ENCODE measurements at regions not wholly inside any gene's neighbourhood (a gene's known extent, or its start where the extent isn't known, plus 50 kb on each side); places are given as distances from the start of the nearest gene placed in this dataset.

- no peak for DNase-seq
These were observed 66.0 kb upstream of the TENM3 start for GRCh38 chr4:182177166-182177565.

- DNase-seq = peak; percentile 21
These were observed 64.1 kb upstream of the TENM3 start for GRCh38 chr4:182179105-182179504.

GRCh38 chr4:182179751-182180150 lies 63.5 kb upstream of the TENM3 start:
- no peak for DNase-seq

GRCh38 chr4:182185491-182185890 lies 57.7 kb upstream of the TENM3 start:
- DNase-seq = no peak

- DNase-seq = no peak
These were observed 55.5 kb upstream of the TENM3 start for GRCh38 chr4:182187674-182188073.

- DNase-seq = peak; percentile 65
These were observed 54.6 kb upstream of the TENM3 start for GRCh38 chr4:182188622-182189021.

GRCh38 chr4:182189103-182189878 lies 53.9 kb upstream of the TENM3 start:
- DNase-seq = peak; percentile 94

- DNase-seq = no peak
These were observed 52.9 kb upstream of the TENM3 start for GRCh38 chr4:182190306-182190705.

GRCh38 chr4:182192511-182193181 lies 50.6 kb upstream of the TENM3 start:
- peak; percentile 87 for DNase-seq

GRCh38 chr4:182193311-182193710 lies 49.9 kb upstream of the TENM3 start:
- DNase-seq = no peak

Measured in NCI-H226 (cell line).